ENCODE measurements at regions not wholly inside any gene's neighbourhood (a gene's known extent, or its start where the extent isn't known, plus 50 kb on each side); places are given as distances from the start of the nearest gene placed in this dataset.
A peak's percentile ranks its signal among the peaks of the same experiment; 100 is the strongest.

- no peak for TF ChIP-seq CTCF (conservative IDR thresholded peaks at IDR 0.05)
- no peak overlapping the region for H3K27ac ChIP-seq
Observed at GRCh38 chr9:80188579-80188978, 616.8 kb downstream of the TLE4 start.

GRCh38 chr9:80185112-80185738 is 613.5 kb downstream of the TLE4 start:
- no peak overlapping the region for H3K27ac ChIP-seq
- TF ChIP-seq CTCF (conservative IDR thresholded peaks at IDR 0.05), result no peak
- TF ChIP-seq ZFX (IDR thresholded peaks at IDR 0.05), result no peak

GRCh38 chr9:80177949-80178480 is 606.2 kb downstream of the TLE4 start:
- TF ChIP-seq ZFX (IDR thresholded peaks at IDR 0.05), result no peak
- no peak for TF ChIP-seq CTCF (conservative IDR thresholded peaks at IDR 0.05)
- no peak overlapping the region for H3K27ac ChIP-seq

- TF ChIP-seq ZFX (IDR thresholded peaks at IDR 0.05) (no peak), CTCF (conservative IDR thresholded peaks at IDR 0.05) (peak; percentile 90)
- H3K27ac ChIP-seq, result no peak overlapping the region
Observed at GRCh38 chr9:80175286-80176150, 603.8 kb downstream of the TLE4 start.

GRCh38 chr9:80163889-80164288 is 592.1 kb downstream of the TLE4 start:
- no peak overlapping the region for H3K27ac ChIP-seq
- TF ChIP-seq CTCF (conservative IDR thresholded peaks at IDR 0.05) (no peak), ZFX (IDR thresholded peaks at IDR 0.05) (no peak)

GRCh38 chr9:80158554-80159170 is 586.9 kb downstream of the TLE4 start:
- TF ChIP-seq ZFX (IDR thresholded peaks at IDR 0.05) (no peak), CTCF (conservative IDR thresholded peaks at IDR 0.05) (no peak)
- H3K27ac ChIP-seq, result no peak overlapping the region

GRCh38 chr9:80158131-80158530 is 586.4 kb downstream of the TLE4 start:
- H3K27ac ChIP-seq, result no peak overlapping the region
- no peak for TF ChIP-seq CTCF (conservative IDR thresholded peaks at IDR 0.05)
- no peak for TF ChIP-seq ZFX (IDR thresholded peaks at IDR 0.05)

Data from C4-2B (cell line).